ENCODE measurements at regions not wholly inside any gene's neighbourhood (a gene's known extent, or its start where the extent isn't known, plus 50 kb on each side); places are given as distances from the start of the nearest gene placed in this dataset.

DNA sequence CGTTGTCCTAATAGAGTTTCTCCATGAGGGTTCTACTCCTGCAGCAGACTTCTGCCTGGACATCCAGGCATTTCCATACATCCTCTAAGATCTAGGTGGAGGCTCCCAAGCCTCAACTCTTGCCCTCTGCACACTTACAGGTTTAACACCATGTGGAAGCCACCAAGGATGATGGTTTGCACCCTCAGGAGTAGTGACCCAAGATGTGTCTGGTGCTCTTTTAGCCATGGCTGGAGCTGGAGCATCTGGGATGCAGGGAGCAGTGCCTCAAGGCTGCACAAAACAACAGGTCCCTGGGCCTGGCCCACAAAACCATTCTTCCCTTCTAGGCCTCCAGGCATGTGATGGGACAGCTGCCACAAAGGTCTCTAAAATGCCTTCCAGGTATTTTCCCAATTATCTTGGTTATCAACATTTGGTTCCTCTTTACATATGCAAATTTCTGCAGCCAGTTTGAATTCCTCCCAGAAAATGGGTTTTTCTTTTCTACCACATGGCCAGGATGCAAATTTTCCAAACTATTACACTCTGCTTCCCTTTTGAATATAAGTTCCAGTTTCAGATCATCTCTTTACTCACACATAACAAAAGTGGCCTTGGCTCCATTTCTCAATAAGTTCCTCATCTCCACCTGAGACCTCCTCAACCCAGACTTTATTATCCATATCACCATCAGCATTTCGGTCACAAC, 69.5 kb upstream of the GNAZ start:
- TF ChIP-seq HDGF (IDR thresholded peaks at IDR 0.05; ENCODE audit: borderline replicate concordance) (no peak), FOXA1 (IDR thresholded peaks at IDR 0.05) (no peak), SP1 (IDR thresholded peaks at IDR 0.05) (no peak), L3MBTL2 (conservative IDR thresholded peaks at IDR 0.05) (no peak), ELF4 (IDR thresholded peaks at IDR 0.05) (no peak), FOXM1 (IDR thresholded peaks at IDR 0.05; ENCODE audit: borderline replicate concordance) (no peak)
- TF ChIP-seq, protein P1, sequence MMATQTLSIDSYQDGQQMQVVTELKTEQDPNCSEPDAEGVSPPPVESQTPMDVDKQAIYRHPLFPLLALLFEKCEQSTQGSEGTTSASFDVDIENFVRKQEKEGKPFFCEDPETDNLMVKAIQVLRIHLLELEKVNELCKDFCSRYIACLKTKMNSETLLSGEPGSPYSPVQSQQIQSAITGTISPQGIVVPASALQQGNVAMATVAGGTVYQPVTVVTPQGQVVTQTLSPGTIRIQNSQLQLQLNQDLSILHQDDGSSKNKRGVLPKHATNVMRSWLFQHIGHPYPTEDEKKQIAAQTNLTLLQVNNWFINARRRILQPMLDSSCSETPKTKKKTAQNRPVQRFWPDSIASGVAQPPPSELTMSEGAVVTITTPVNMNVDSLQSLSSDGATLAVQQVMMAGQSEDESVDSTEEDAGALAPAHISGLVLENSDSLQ (IDR thresholded peaks at IDR 0.05), result no peak

All from HEK293T (cell line).